GM04504 (cell line): ENCODE measurements at regions not wholly inside any gene's neighbourhood (a gene's known extent, or its start where the extent isn't known, plus 50 kb on each side); places are given as distances from the start of the nearest gene placed in this dataset.
"Not testable (repeated sequence)": the region's sequence is repeated elsewhere in the genome, so short reads cannot be mapped to it uniquely, and the experiment has no call there.

Source experiments
- DNase-seq: peaks from one replicate; pipeline ENCODE4 v3.0.0-alpha.2; 2012; ENCODE audit warnings: low read depth

GRCh38 chr15:59896663-59897074 is 107.4 kb upstream of the FOXB1 start:
- DNase-seq: no peak

- no peak for DNase-seq
Measured at GRCh38 chr15:59894835-59895234, 109.3 kb upstream of the FOXB1 start.

GRCh38 chr15:59892985-59893384 is 111.1 kb upstream of the FOXB1 start:
- no peak for DNase-seq

GRCh38 chr15:59887870-59888269 is 116.2 kb upstream of the FOXB1 start:
- not testable (repeated sequence) for DNase-seq

GRCh38 chr15:59887211-59887610 is 116.9 kb upstream of the FOXB1 start:
- DNase-seq: no peak

GRCh38 chr15:59886441-59886840 is 117.7 kb upstream of the FOXB1 start:
- DNase-seq: no peak

- DNase-seq: no peak
Measured at GRCh38 chr15:59885832-59886231, 118.3 kb upstream of the FOXB1 start.

GRCh38 chr15:59879506-59880265 is 124.4 kb upstream of the FOXB1 start:
- peak; percentile 14 for DNase-seq

- DNase-seq: no peak
Measured at GRCh38 chr15:59876140-59876539, 128.0 kb upstream of the FOXB1 start.

- no peak for DNase-seq
Measured at GRCh38 chr15:59873644-59874272, 130.4 kb upstream of the FOXB1 start.

GRCh38 chr15:59867086-59867855 is 136.8 kb upstream of the FOXB1 start:
- DNase-seq: no peak

- no peak for DNase-seq
Measured at GRCh38 chr15:59866642-59867041, 137.5 kb upstream of the FOXB1 start.

- no peak for DNase-seq
Measured at GRCh38 chr15:59862191-59863155, 141.6 kb upstream of the FOXB1 start.

- DNase-seq: no peak
Measured at GRCh38 chr15:59847968-59848367, 156.1 kb upstream of the FOXB1 start.

GRCh38 chr15:59845942-59846499 is 156.9 kb upstream of the BNIP2 start:
- DNase-seq: no peak

- no peak for DNase-seq
Measured at GRCh38 chr15:59843609-59844008, 154.5 kb upstream of the BNIP2 start.

- no peak for DNase-seq
Measured at GRCh38 chr15:59841036-59841435, 151.9 kb upstream of the BNIP2 start.

- DNase-seq: no peak
Measured at GRCh38 chr15:59839906-59840305, 150.8 kb upstream of the BNIP2 start.

- no peak for DNase-seq
Measured at GRCh38 chr15:59838900-59839299, 149.8 kb upstream of the BNIP2 start.

GRCh38 chr15:59835776-59836175 is 146.7 kb upstream of the BNIP2 start:
- DNase-seq: no peak

GRCh38 chr15:59834528-59834927 is 145.4 kb upstream of the BNIP2 start:
- DNase-seq: no peak
